Panc1 (cell line): ENCODE measurements at regions not wholly inside any gene's neighbourhood (a gene's known extent, or its start where the extent isn't known, plus 50 kb on each side); places are given as distances from the start of the nearest gene placed in this dataset.

ENCODE experiments used
- ATAC-seq: fragments of 200-7000 bp; cut with Tn5 transposase; 2 replicates; pipeline ENCODE4 v1.9.1; 2020; ENCODE audit warnings: mild to moderate bottlenecking, moderate library complexity
- BruUV-seq: library from RNA; stranded (reverse); fragments of 400-500 nt; replicated peaks from 2 replicates; lab custom pipeline; 2021; lab: Mats Ljungman, UMichigan
- CTCF ChIA-PET: fragments of 300-600 bp; sonication (Branson Sonifier 250); formaldehyde crosslinking; loops from one replicate; lab custom pipeline; 2022; ENCODE audit warnings: antibody characterized with exemption; lab: Charles Lee
- POLR2A ChIA-PET: fragments of 300-600 bp; sonication (Branson Sonifier 250); formaldehyde crosslinking; loops from one replicate; lab custom pipeline; 2022; ENCODE audit warnings: antibody characterized with exemption; lab: Charles Lee
- DNase-seq: peaks from one replicate; pipeline ENCODE4 v3.0.0-alpha.2; 2010; ENCODE audit warnings: low read depth, low spot score
- H3K27ac ChIP-seq: 2 replicates; pipeline ENCODE4 v1.5.1; 2011; ENCODE audit warnings: mild to moderate bottlenecking, low read length, inconsistent platforms
- H3K27me3 ChIP-seq: fragments of 200-500 bp; sonication (Bioruptor generic); 2 replicates; pipeline ENCODE4 v1.6.0; 2014; ENCODE audit warnings: low read length, inconsistent platforms; ENCODE audit not compliant: control insufficient read depth, insufficient read depth
- H3K36me3 ChIP-seq: fragments of 200-500 bp; sonication (Bioruptor generic); 2 replicates; pipeline ENCODE4 v1.5.1; 2014; ENCODE audit warnings: inconsistent platforms, mild to moderate bottlenecking, low read length, moderate library complexity; ENCODE audit not compliant: control insufficient read depth, insufficient read depth
- H3K4me1 ChIP-seq: 2 replicates; pipeline ENCODE4 v1.5.1; 2011; ENCODE audit warnings: inconsistent platforms, mild to moderate bottlenecking, low read length, moderate library complexity; ENCODE audit not compliant: control insufficient read depth, insufficient read depth
- H3K4me3 ChIP-seq, 2 experiments: 2 replicates each; pipeline ENCODE4 v1.5.1; 2011 to 2012; ENCODE audit warnings: low read depth in 2 of 2, low read length in 2 of 2, mild to moderate bottlenecking in 2 of 2, inconsistent platforms in 1 of 2, moderate library complexity in 1 of 2
- H3K9me3 ChIP-seq: fragments of 200-500 bp; sonication (Bioruptor generic); 2 replicates; pipeline ENCODE4 v1.5.1; 2014; ENCODE audit warnings: low read depth, mild to moderate bottlenecking, inconsistent platforms, low read length, moderate library complexity; ENCODE audit not compliant: control insufficient read depth, insufficient read depth
- CTCF ChIP-seq: fragments of 450-650 bp; IDR thresholded peaks from 2 replicates; pipeline ENCODE4 v1.5.1; 2017; ENCODE audit warnings: mild to moderate bottlenecking
- POLR2AphosphoS5 ChIP-seq: IDR thresholded peaks from 2 replicates; pipeline ENCODE4 v1.6.1; 2012; ENCODE audit warnings: mild to moderate bottlenecking, low read depth, low read length, moderate library complexity
- REST ChIP-seq, 2 experiments: IDR thresholded peaks; 2 replicates each; pipeline ENCODE4 v1.6.1; 2011 to 2012; ENCODE audit warnings: low read depth in 2 of 2, control low read depth in 1 of 2, low read length in 1 of 2, mild to moderate bottlenecking in 1 of 2, moderate library complexity in 1 of 2; ENCODE audit not compliant: insufficient read depth in 1 of 2
- SIN3A ChIP-seq: IDR thresholded peaks from 2 replicates; pipeline ENCODE4 v1.6.1; 2012; ENCODE audit warnings: low read depth, mild to moderate bottlenecking, low read length, moderate library complexity, borderline replicate concordance; ENCODE audit not compliant: insufficient read depth
- TCF7L2 ChIP-seq: IDR thresholded peaks from 2 replicates; pipeline ENCODE4 v1.6.1; 2011; ENCODE audit warnings: mild to moderate bottlenecking, low read depth, low read length, inconsistent platforms
- in situ Hi-C: cut with HindIII; loops from 2 replicates; pipeline ENCODE4 v1.10.0; 2016; ENCODE audit warnings: low sequenced_read_pairs, low pct_unique_long_range_greater_than_20kb
- intact Hi-C: fragments of 100-400 bp; cut with micrococcal nuclease; formaldehyde crosslinking; loops from one replicate; pipeline ENCODE4 v1.10.0; 2022; ENCODE audit not compliant: unreplicated experiment

- ATAC-seq: no peak
- TF ChIP-seq REST (IDR thresholded peaks at IDR 0.05; ENCODE audit: insufficient read depth in 1 of 2, low read depth in 2 of 2, low read length in 1 of 2): no peak
- TF ChIP-seq POLR2AphosphoS5: no peak
- TF ChIP-seq CTCF: no peak
- TF ChIP-seq TCF7L2: no peak
- no peak for TF ChIP-seq SIN3A
Observed at GRCh38 chr1:83813576-83813975, 185.4 kb downstream of the TTLL7 start.

GRCh38 chr1:83810144-83810543, 188.8 kb downstream of the TTLL7 start:
- Histone ChIP-seq H3K36me3 (no peaks in the 10 kb centered on the region), H3K27me3 (no peaks in the 10 kb centered on the region; the same call in 1 of the 2 replicates), H3K9me3 (no peaks in the 10 kb centered on the region), H3K4me3 (no peak overlapping the region), H3K4me1 (no peaks in the 10 kb centered on the region), H3K27ac (no peak overlapping the region)
- no TSS peak for BruUV-seq
- DNase-seq (no peak), ATAC-seq (no peak)
- TF ChIP-seq REST (IDR thresholded peaks at IDR 0.05; ENCODE audit: insufficient read depth in 1 of 2, low read depth in 2 of 2, low read length in 1 of 2) (no peak), POLR2AphosphoS5 (no peak), CTCF (no peak), SIN3A (no peak), TCF7L2 (no peak)
- ChIA-PET POLR2A (no interaction called here), CTCF (no interaction called here)
- intact Hi-C loops: no loop called here
- in situ Hi-C loops: no loop called here

More at GRCh38 chr1:83813576-83813975, 185.4 kb downstream of the TTLL7 start:
- Histone ChIP-seq H3K4me1 (no peaks in the 10 kb centered on the region), H3K9me3 (no peaks in the 10 kb centered on the region), H3K27ac (no peak overlapping the region), H3K36me3 (no peaks in the 10 kb centered on the region), H3K4me3 (no peak overlapping the region), H3K27me3 (no peaks in the 10 kb centered on the region)
- no TSS peak for BruUV-seq
- CTCF ChIA-PET: no interaction called here
- intact Hi-C loops: no loop called here
- POLR2A ChIA-PET: no interaction called here
- in situ Hi-C loops: no loop called here
- no peak for DNase-seq
